NCI-H1436 (cell line): ENCODE measurements at regions not wholly inside any gene's neighbourhood (a gene's known extent, or its start where the extent isn't known, plus 50 kb on each side); places are given as distances from the start of the nearest gene placed in this dataset.
A peak's percentile ranks its signal among the peaks of the same experiment; 100 is the strongest.

ENCODE experiments used
- DNase-seq: peaks from one replicate; lab custom pipeline; 2025; lab: John Stamatoyannopoulos, UW

GRCh38 chr1:22315315-22316078 lies 136.2 kb upstream of the ZBTB40 start:
- no peak for DNase-seq

GRCh38 chr1:22317231-22317919 lies 134.3 kb upstream of the ZBTB40 start:
- peak; percentile 14 for DNase-seq

GRCh38 chr1:22317920-22318243 lies 133.8 kb upstream of the ZBTB40 start:
- no peak for DNase-seq

- peak; percentile 70 for DNase-seq
Observed at GRCh38 chr1:22318279-22318981, 133.2 kb upstream of the ZBTB40 start.

GRCh38 chr1:22319608-22320007 lies 132.0 kb upstream of the ZBTB40 start:
- DNase-seq = no peak

- peak; percentile 64 for DNase-seq
Observed at GRCh38 chr1:22320587-22321344, 130.9 kb upstream of the ZBTB40 start.

- DNase-seq = no peak
Observed at GRCh38 chr1:22321917-22322316, 129.7 kb upstream of the ZBTB40 start.

GRCh38 chr1:22323141-22323845 lies 128.4 kb upstream of the ZBTB40 start:
- DNase-seq = no peak

- peak; percentile 4 for DNase-seq
Observed at GRCh38 chr1:22323846-22324504, 127.7 kb upstream of the ZBTB40 start.

GRCh38 chr1:22325531-22326371 lies 125.9 kb upstream of the ZBTB40 start:
- DNase-seq = no peak

GRCh38 chr1:22326372-22326915 lies 125.2 kb upstream of the ZBTB40 start:
- DNase-seq = no peak

- no peak for DNase-seq
Observed at GRCh38 chr1:22326931-22327330, 124.7 kb upstream of the ZBTB40 start.

GRCh38 chr1:22327411-22327810 lies 124.2 kb upstream of the ZBTB40 start:
- no peak for DNase-seq

- no peak for DNase-seq
Observed at GRCh38 chr1:22328331-22329147, 123.1 kb upstream of the ZBTB40 start.

GRCh38 chr1:22329148-22329515 lies 122.5 kb upstream of the ZBTB40 start:
- no peak for DNase-seq

- DNase-seq = no peak
Observed at GRCh38 chr1:22330092-22330759, 121.4 kb upstream of the ZBTB40 start.

- DNase-seq = no peak
Observed at GRCh38 chr1:22330760-22331119, 120.9 kb upstream of the ZBTB40 start.

GRCh38 chr1:22331618-22332423 lies 119.8 kb upstream of the ZBTB40 start:
- no peak for DNase-seq
